Endothelial cell of umbilical vein (primary cell): ENCODE measurements at regions not wholly inside any gene's neighbourhood (a gene's known extent, or its start where the extent isn't known, plus 50 kb on each side); places are given as distances from the start of the nearest gene placed in this dataset.

ENCODE experiments used
- BruUV-seq: library from RNA; stranded (reverse); fragments of 400-500 nt; replicated peaks from 2 replicates; lab custom pipeline; 2021; lab: Mats Ljungman, UMichigan
- CTCF ChIA-PET: fragments of 300-600, 350-600 bp; sonication (Branson Sonifier 250); formaldehyde crosslinking; loops from one replicate; lab custom pipeline; 2021; ENCODE audit warnings: antibody characterized with exemption, inconsistent platforms; lab: Charles Lee
- POLR2A ChIA-PET: fragments of 300-600, 350-600 bp; sonication (Branson Sonifier 250); formaldehyde crosslinking; loops from one replicate; lab custom pipeline; 2021; ENCODE audit warnings: antibody characterized with exemption, inconsistent platforms; lab: Charles Lee
- DNase-seq: peaks from one replicate; pipeline ENCODE4 v3.0.0-alpha.2; 2011; ENCODE audit warnings: low read depth, low spot score
- FAIRE-seq: peaks from 2 replicates; lab custom pipeline; 2011; peaks lifted over from hg19 to GRCh38; lab: Jason Lieb, UNC
- H2AFZ ChIP-seq: 2 replicates; pipeline ENCODE4 v1.6.0; 2012; ENCODE audit warnings: low read depth, low read length, control low read depth, inconsistent platforms
- H3K27ac ChIP-seq: 2 replicates; pipeline ENCODE4 v1.5.1; 2011; ENCODE audit warnings: low read depth, mild to moderate bottlenecking, control low read depth, low read length, moderate library complexity; ENCODE audit not compliant: insufficient read depth
- H3K27me3 ChIP-seq, 2 experiments: 2 replicates each; pipeline versions ENCODE4 v1.6.0 to v1.6.1; 2011; ENCODE audit warnings: low read length in 2 of 2, mixed read lengths in 1 of 2; ENCODE audit not compliant: control insufficient read depth in 2 of 2, insufficient read depth in 2 of 2
- H3K36me3 ChIP-seq, 2 experiments: 2 replicates in 1 of 2; 3 replicates in 1 of 2; pipeline ENCODE4 v1.5.1; 2011; ENCODE audit warnings: low read length in 2 of 2, mild to moderate bottlenecking in 1 of 2, moderate library complexity in 1 of 2; ENCODE audit not compliant: control insufficient read depth in 2 of 2, insufficient read depth in 2 of 2; ENCODE audit errors: extremely low read depth in 1 of 2
- H3K4me1 ChIP-seq: 3 replicates; pipeline ENCODE4 v1.5.1; 2011; ENCODE audit warnings: mild to moderate bottlenecking, low read length; ENCODE audit not compliant: control insufficient read depth, insufficient read depth; ENCODE audit errors: extremely low read depth
- H3K4me2 ChIP-seq: 2 replicates; pipeline ENCODE4 v1.6.1; 2011; ENCODE audit warnings: low read length, control low read depth, mixed read lengths; ENCODE audit not compliant: insufficient read depth
- H3K4me3 ChIP-seq, 3 experiments: fragments of 200-600 bp in 1 of 3; sonication (generic), shearing (Covaris generic) in 1 of 3; replicated peaks in 1 of 3; 2 replicates each; pipeline ENCODE4 v1.5.1; 2011 to 2016; ENCODE audit warnings: control low read depth in 3 of 3, low read length in 3 of 3, mild to moderate bottlenecking in 2 of 3, inconsistent platforms in 1 of 3, low read depth in 1 of 3, moderate library complexity in 1 of 3; ENCODE audit not compliant: insufficient read depth in 1 of 3
- H3K79me2 ChIP-seq: 2 replicates; pipeline ENCODE4 v1.6.0; 2012; ENCODE audit warnings: low read length, inconsistent platforms; ENCODE audit not compliant: control insufficient read depth, insufficient read depth
- H3K9ac ChIP-seq: replicated peaks from 2 replicates; pipeline ENCODE3; 2011; ENCODE audit warnings: low read length, control low read depth; ENCODE audit not compliant: insufficient read depth; ENCODE audit errors: extremely low read depth
- H3K9me1 ChIP-seq: replicated peaks from 3 replicates; pipeline ENCODE4 v1.6.0; 2011; ENCODE audit warnings: mild to moderate bottlenecking, low read length; ENCODE audit not compliant: control insufficient read depth, insufficient read depth; ENCODE audit errors: extremely low read depth
- H3K9me3 ChIP-seq: replicated peaks from 2 replicates; pipeline ENCODE4 v1.5.1; 2012; ENCODE audit warnings: low read length, inconsistent platforms; ENCODE audit not compliant: control insufficient read depth, insufficient read depth
- H4K20me1 ChIP-seq: replicated peaks from 2 replicates; pipeline ENCODE3; 2011; ENCODE audit warnings: mild to moderate bottlenecking, low read length; ENCODE audit not compliant: control insufficient read depth, insufficient read depth; ENCODE audit errors: extremely low read depth
- EZH2 ChIP-seq: IDR thresholded peaks from 2 replicates; pipeline ENCODE4 v1.6.1; 2012; ENCODE audit warnings: borderline replicate concordance, low read depth, mild to moderate bottlenecking, moderate library complexity, low read length, inconsistent platforms; ENCODE audit not compliant: severe bottlenecking
- FOS ChIP-seq: IDR thresholded peaks from 2 replicates; pipeline ENCODE4 v1.6.1; 2011; ENCODE audit warnings: mild to moderate bottlenecking, low read length, moderate library complexity, borderline replicate concordance; ENCODE audit not compliant: insufficient read depth
- GATA2 ChIP-seq: IDR thresholded peaks from 2 replicates; pipeline ENCODE4 v1.7.0; 2011; ENCODE audit warnings: low read depth, mild to moderate bottlenecking, moderate library complexity, mixed read lengths, low read length; ENCODE audit not compliant: insufficient read length, insufficient read depth
- JUN ChIP-seq: IDR thresholded peaks from 2 replicates; pipeline ENCODE4 v1.6.1; 2011; ENCODE audit warnings: borderline replicate concordance, low read depth; ENCODE audit not compliant: insufficient read length, insufficient read depth
- MYC ChIP-seq: IDR thresholded peaks from one replicate; pipeline ENCODE4 v1.6.1; 2011; ENCODE audit warnings: mild to moderate bottlenecking, low read depth, low read length
- POLR2A ChIP-seq: IDR thresholded peaks from 2 replicates; pipeline ENCODE4 v1.6.1; 2012; ENCODE audit warnings: low read depth, mild to moderate bottlenecking, control low read depth, low read length
- POLR2AphosphoS5 ChIP-seq: IDR thresholded peaks from 2 replicates; pipeline ENCODE4 v1.6.1; 2012; ENCODE audit warnings: low read depth, mild to moderate bottlenecking, control low read depth, low read length, moderate library complexity; ENCODE audit not compliant: insufficient read depth
- dilution Hi-C: fragments of 300-500 bp; cut with MboI; formaldehyde crosslinking; loops from one replicate; pipeline ENCODE4 v1.15.0; 2019; ENCODE audit warnings: low sequenced_read_pairs; ENCODE audit not compliant: extremely low pct_ligation_motif_present
- intact Hi-C: fragments of 100-400 bp; cut with micrococcal nuclease; formaldehyde crosslinking; loops from one replicate; pipeline ENCODE4 v1.10.0; 2022
- TF ChIP-seq, protein P1 (sequence below), 2 donors: IDR thresholded peaks; 1 replicate in 1 of 2; 2 replicates in 1 of 2; pipeline ENCODE4 v1.5.1; 2011; ENCODE audit warnings: low read length in 2 of 2, mild to moderate bottlenecking in 2 of 2, moderate library complexity in 2 of 2, control low read depth in 1 of 2, inconsistent platforms in 1 of 2, low read depth in 1 of 2; ENCODE audit not compliant: insufficient read depth in 1 of 2; ENCODE audit errors: extremely low read depth in 1 of 2
- TF ChIP-seq, protein P2 (sequence below): IDR thresholded peaks from 2 replicates; pipeline ENCODE4 v1.6.1; 2011; ENCODE audit not compliant: insufficient read depth, insufficient read length

DNA sequence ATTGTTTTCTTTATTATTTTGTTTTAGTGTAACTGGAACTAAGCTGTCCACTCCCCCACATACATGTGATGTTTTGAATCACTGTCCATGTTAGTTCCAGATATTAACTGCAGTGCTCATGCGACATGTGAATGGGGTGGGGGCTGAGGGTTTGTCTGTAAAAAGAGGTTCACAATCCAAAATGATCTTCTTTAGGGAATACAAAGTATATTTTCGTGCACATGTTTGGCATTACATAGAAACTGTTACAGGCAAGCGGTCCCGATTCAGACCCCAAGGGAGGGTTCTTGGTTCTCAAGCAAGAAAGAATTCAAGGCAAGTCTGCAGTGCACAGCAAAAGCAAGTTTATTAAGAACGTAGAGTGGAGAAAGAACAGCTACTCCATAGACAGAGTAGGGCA is 296.5 kb upstream of the CLNK start:
- no peak overlapping the region for H3K4me3 ChIP-seq

GRCh38 chr4:10979032-10979431 is 294.5 kb upstream of the CLNK start:
- Histone ChIP-seq H3K4me1 (no peaks in the 10 kb centered on the region), H2AFZ (no peak overlapping the region), H3K27ac (no peak overlapping the region), H3K9me3 (no peaks in the 10 kb centered on the region), H3K4me2 (no peak overlapping the region), H3K27me3 (no peaks in the 10 kb centered on the region), H3K36me3 (no peaks in the 10 kb centered on the region), H3K9me1 (no peaks in the 10 kb centered on the region), H3K4me3 (no peak overlapping the region), H3K9ac (no peak overlapping the region), H4K20me1 (no peaks in the 10 kb centered on the region), H3K79me2 (no peaks in the 10 kb centered on the region)
- ChIA-PET POLR2A (no interaction called here), CTCF (no interaction called here)
- no peak for TF ChIP-seq GATA2
- no peak for TF ChIP-seq POLR2A
- TF ChIP-seq EZH2, result no peak
- TF ChIP-seq, protein P1, sequence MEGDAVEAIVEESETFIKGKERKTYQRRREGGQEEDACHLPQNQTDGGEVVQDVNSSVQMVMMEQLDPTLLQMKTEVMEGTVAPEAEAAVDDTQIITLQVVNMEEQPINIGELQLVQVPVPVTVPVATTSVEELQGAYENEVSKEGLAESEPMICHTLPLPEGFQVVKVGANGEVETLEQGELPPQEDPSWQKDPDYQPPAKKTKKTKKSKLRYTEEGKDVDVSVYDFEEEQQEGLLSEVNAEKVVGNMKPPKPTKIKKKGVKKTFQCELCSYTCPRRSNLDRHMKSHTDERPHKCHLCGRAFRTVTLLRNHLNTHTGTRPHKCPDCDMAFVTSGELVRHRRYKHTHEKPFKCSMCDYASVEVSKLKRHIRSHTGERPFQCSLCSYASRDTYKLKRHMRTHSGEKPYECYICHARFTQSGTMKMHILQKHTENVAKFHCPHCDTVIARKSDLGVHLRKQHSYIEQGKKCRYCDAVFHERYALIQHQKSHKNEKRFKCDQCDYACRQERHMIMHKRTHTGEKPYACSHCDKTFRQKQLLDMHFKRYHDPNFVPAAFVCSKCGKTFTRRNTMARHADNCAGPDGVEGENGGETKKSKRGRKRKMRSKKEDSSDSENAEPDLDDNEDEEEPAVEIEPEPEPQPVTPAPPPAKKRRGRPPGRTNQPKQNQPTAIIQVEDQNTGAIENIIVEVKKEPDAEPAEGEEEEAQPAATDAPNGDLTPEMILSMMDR (IDR thresholded peaks at IDR 0.05; ENCODE audit: extremely low read depth in 1 of 2, insufficient read depth in 1 of 2, low read depth in 1 of 2, low read length in 2 of 2), result no peak
- TF ChIP-seq, protein P2, sequence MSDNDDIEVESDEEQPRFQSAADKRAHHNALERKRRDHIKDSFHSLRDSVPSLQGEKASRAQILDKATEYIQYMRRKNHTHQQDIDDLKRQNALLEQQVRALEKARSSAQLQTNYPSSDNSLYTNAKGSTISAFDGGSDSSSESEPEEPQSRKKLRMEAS, result no peak
- TF ChIP-seq FOS, result no peak
- TF ChIP-seq JUN, result no peak
- no peak for TF ChIP-seq MYC
- TF ChIP-seq POLR2AphosphoS5, result no peak
- FAIRE-seq (no peak), DNase-seq (no peak)
- dilution Hi-C loops, result no loop called here
- intact Hi-C loops, result no loop called here
- BruUV-seq, result no TSS peak

More for the DNA sequence above, 296.5 kb upstream of the CLNK start:
- dilution Hi-C loops (no loop called here), intact Hi-C loops (no loop called here)
- no peaks in the 10 kb centered on the region for H3K27me3 ChIP-seq
- BruUV-seq, result no TSS peak
- POLR2A ChIA-PET, result no interaction called here
- no peaks in the 10 kb centered on the region for H3K9me1 ChIP-seq
- H3K36me3 ChIP-seq, result no peaks in the 10 kb centered on the region
- CTCF ChIA-PET, result interaction anchor here (1.4 kb wide), 1 partner anchor 12 kb away, joined by 3 read pairs; no protein-coding TSS in a partner anchor
- H3K4me2 ChIP-seq, result no peak overlapping the region
- no peaks in the 10 kb centered on the region for H3K9me3 ChIP-seq
- FAIRE-seq, result no peak
- no peaks in the 10 kb centered on the region for H3K79me2 ChIP-seq
- no peak for TF ChIP-seq POLR2A
- no peak for TF ChIP-seq GATA2
- TF ChIP-seq POLR2AphosphoS5, result no peak
- no peak for TF ChIP-seq EZH2
- TF ChIP-seq, protein P1 (IDR thresholded peaks at IDR 0.05; ENCODE audit: extremely low read depth in 1 of 2, insufficient read depth in 1 of 2, low read depth in 1 of 2, low read length in 2 of 2), result no peak
- TF ChIP-seq JUN, result no peak
- TF ChIP-seq MYC, result no peak
- H3K4me1 ChIP-seq, result no peaks in the 10 kb centered on the region
- no peak overlapping the region for H3K9ac ChIP-seq
- H3K27ac ChIP-seq, result no peak overlapping the region
- H2AFZ ChIP-seq, result no peak overlapping the region
- no peak for DNase-seq
- H4K20me1 ChIP-seq, result no peaks in the 10 kb centered on the region
